ENCODE measurements at regions not wholly inside any gene's neighbourhood (a gene's known extent, or its start where the extent isn't known, plus 50 kb on each side); places are given as distances from the start of the nearest gene placed in this dataset.

DNA sequence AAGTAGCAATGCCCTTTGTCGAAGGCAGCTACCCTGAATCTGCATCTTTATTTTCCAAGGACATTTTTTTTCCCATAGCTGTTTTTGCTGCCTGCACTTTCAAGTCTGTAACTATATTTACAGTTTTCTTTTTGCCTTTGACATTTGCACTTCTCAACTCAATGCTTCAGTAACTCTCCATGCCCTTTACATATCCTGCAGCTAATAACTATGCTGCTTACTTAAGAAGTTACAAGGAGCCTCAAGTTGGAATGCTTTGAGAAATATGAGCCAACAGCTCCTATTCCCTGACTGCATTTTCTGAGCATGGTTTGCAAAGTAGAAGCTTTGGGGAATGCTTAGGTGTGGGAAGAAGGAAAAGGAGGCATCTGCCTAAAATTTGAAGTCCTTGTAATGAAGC lies 194.8 kb upstream of the TRPC7 start:
- no peak for FAIRE-seq
- CTCF ChIA-PET = interaction anchor here (1.6 kb wide), 1 partner anchor 14 kb away, joined by 4 read pairs; no protein-coding TSS in a partner anchor
- H3K4me2 ChIP-seq = no peak overlapping the region
- POLR2A ChIA-PET = no interaction called here
- no peak for DNase-seq (ENCODE audit: low read depth in 1 of 2, low spot score in 1 of 2)
- no peaks in the 10 kb centered on the region; the same call in 2 of the 3 replicates for H3K9me3 ChIP-seq
- no peak for ATAC-seq
- H3K4me1 ChIP-seq = no peaks in the 10 kb centered on the region
- 2% methylated on average over 1 of the region's 1 CpG for WGBS (ENCODE audit: missing lambda C conversion rate)
- H3K4me3 ChIP-seq = no peak overlapping the region
- no peak overlapping the region for H3K27ac ChIP-seq
- TF ChIP-seq FOSB (CRISPR knock-in tag; IDR thresholded peaks at IDR 0.05) (no peak), POLR2A (IDR thresholded peaks at IDR 0.05; ENCODE audit: low read length) (no peak), ESRRA (IDR thresholded peaks at IDR 0.05; ENCODE audit: borderline replicate concordance, low read length) (no peak), CHD4 (IDR thresholded peaks at IDR 0.05; ENCODE audit: borderline replicate concordance) (no peak), CBX8 (IDR thresholded peaks at IDR 0.05) (no peak), RNF2 (IDR thresholded peaks at IDR 0.05; ENCODE audit: borderline replicate concordance, low read depth) (no peak), KDM5A (IDR thresholded peaks at IDR 0.05) (no peak), HDAC2 (IDR thresholded peaks at IDR 0.05) (no peak), NR3C1 (IDR thresholded peaks at IDR 0.05) (no peak), EHF (CRISPR knock-in tag; IDR thresholded peaks at IDR 0.05) (no peak), MAZ (IDR thresholded peaks at IDR 0.05; ENCODE audit: borderline replicate concordance, low read depth, low read length) (no peak), HEYL (CRISPR knock-in tag; IDR thresholded peaks at IDR 0.05) (no peak), MAFK (IDR thresholded peaks at IDR 0.05; ENCODE audit: partially characterized antibody) (no peak), HOXA7 (CRISPR knock-in tag; IDR thresholded peaks at IDR 0.05) (no peak), HOXB5 (CRISPR knock-in tag; IDR thresholded peaks at IDR 0.05) (no peak), ZSCAN20 (CRISPR knock-in tag; IDR thresholded peaks at IDR 0.05) (no peak)
- TF ChIP-seq, protein P1, sequence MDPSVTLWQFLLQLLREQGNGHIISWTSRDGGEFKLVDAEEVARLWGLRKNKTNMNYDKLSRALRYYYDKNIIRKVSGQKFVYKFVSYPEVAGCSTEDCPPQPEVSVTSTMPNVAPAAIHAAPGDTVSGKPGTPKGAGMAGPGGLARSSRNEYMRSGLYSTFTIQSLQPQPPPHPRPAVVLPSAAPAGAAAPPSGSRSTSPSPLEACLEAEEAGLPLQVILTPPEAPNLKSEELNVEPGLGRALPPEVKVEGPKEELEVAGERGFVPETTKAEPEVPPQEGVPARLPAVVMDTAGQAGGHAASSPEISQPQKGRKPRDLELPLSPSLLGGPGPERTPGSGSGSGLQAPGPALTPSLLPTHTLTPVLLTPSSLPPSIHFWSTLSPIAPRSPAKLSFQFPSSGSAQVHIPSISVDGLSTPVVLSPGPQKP (IDR thresholded peaks at IDR 0.05; ENCODE audit: low read depth, low read length) = no peak
- TF ChIP-seq, protein P2, sequence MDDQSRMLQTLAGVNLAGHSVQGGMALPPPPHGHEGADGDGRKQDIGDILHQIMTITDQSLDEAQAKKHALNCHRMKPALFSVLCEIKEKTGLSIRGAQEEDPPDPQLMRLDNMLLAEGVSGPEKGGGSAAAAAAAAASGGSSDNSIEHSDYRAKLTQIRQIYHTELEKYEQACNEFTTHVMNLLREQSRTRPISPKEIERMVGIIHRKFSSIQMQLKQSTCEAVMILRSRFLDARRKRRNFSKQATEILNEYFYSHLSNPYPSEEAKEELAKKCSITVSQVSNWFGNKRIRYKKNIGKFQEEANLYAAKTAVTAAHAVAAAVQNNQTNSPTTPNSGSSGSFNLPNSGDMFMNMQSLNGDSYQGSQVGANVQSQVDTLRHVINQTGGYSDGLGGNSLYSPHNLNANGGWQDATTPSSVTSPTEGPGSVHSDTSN (IDR thresholded peaks at IDR 0.05) = no peak
- TF ChIP-seq, protein P3, sequence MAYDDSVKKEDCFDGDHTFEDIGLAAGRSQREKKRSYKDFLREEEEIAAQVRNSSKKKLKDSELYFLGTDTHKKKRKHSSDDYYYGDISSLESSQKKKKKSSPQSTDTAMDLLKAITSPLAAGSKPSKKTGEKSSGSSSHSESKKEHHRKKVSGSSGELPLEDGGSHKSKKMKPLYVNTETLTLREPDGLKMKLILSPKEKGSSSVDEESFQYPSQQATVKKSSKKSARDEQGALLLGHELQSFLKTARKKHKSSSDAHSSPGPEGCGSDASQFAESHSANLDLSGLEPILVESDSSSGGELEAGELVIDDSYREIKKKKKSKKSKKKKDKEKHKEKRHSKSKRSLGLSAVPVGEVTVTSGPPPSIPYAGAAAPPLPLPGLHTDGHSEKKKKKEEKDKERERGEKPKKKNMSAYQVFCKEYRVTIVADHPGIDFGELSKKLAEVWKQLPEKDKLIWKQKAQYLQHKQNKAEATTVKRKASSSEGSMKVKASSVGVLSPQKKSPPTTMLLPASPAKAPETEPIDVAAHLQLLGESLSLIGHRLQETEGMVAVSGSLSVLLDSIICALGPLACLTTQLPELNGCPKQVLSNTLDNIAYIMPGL (CRISPR knock-in tag; IDR thresholded peaks at IDR 0.05; ENCODE audit: borderline replicate concordance) = no peak
- TF ChIP-seq, protein P4, sequence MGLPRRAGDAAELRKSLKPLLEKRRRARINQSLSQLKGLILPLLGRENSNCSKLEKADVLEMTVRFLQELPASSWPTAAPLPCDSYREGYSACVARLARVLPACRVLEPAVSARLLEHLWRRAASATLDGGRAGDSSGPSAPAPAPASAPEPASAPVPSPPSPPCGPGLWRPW (IDR thresholded peaks at IDR 0.05) = no peak

DNA sequence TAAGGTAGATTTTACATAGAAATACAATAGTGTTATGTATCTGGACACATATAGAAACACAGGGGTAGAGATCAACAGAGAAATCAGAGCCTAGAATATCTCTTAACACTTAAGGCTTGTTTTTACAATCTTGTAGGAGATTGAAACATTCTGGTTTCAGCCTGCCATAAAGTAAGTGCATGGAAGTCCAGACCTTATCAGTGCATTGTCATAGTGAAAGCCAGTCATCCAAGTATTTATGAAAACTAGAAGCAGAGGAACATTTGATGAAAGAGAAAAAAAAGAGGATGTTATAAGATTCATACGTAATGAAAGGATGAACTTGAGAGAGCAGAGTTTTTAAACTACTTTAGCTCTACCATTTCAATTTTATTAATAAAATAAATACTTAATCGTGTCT lies 194.3 kb upstream of the TRPC7 start:
- ATAC-seq = no peak
- H3K9me3 ChIP-seq = no peaks in the 10 kb centered on the region; the same call in 2 of the 3 replicates
- ChIA-PET POLR2A (no interaction called here), CTCF (interaction anchor here (1.6 kb wide), 1 partner anchor 14 kb away, joined by 4 read pairs; no protein-coding TSS in a partner anchor)
- no peak overlapping the region for H3K4me2 ChIP-seq
- 10% methylated on average over 2 of the region's 2 CpGs for WGBS (ENCODE audit: missing lambda C conversion rate)
- TF ChIP-seq, protein P3 (CRISPR knock-in tag; IDR thresholded peaks at IDR 0.05; ENCODE audit: borderline replicate concordance) = no peak
- TF ChIP-seq MAZ (IDR thresholded peaks at IDR 0.05; ENCODE audit: borderline replicate concordance, low read depth, low read length) (no peak), RAD21 (conservative IDR thresholded peaks at IDR 0.05 in 1 of 2, IDR thresholded peaks at IDR 0.05 in 1 of 2) (no peak), ZFP36 (IDR thresholded peaks at IDR 0.05; ENCODE audit: borderline replicate concordance, partially characterized antibody) (no peak), TP53 (CRISPR knock-in tag; IDR thresholded peaks at IDR 0.05) (no peak), RNF2 (IDR thresholded peaks at IDR 0.05; ENCODE audit: borderline replicate concordance, low read depth) (no peak), KDM1A (IDR thresholded peaks at IDR 0.05; ENCODE audit: low read depth) (no peak), EP300 (IDR thresholded peaks at IDR 0.05) (no peak), HOXB13 (CRISPR knock-in tag; IDR thresholded peaks at IDR 0.05; ENCODE audit: low read depth) (no peak)
- TF ChIP-seq, protein P2 (IDR thresholded peaks at IDR 0.05) = no peak
- TF ChIP-seq, protein P4 (IDR thresholded peaks at IDR 0.05) = no peak
- TF ChIP-seq, protein P5, sequence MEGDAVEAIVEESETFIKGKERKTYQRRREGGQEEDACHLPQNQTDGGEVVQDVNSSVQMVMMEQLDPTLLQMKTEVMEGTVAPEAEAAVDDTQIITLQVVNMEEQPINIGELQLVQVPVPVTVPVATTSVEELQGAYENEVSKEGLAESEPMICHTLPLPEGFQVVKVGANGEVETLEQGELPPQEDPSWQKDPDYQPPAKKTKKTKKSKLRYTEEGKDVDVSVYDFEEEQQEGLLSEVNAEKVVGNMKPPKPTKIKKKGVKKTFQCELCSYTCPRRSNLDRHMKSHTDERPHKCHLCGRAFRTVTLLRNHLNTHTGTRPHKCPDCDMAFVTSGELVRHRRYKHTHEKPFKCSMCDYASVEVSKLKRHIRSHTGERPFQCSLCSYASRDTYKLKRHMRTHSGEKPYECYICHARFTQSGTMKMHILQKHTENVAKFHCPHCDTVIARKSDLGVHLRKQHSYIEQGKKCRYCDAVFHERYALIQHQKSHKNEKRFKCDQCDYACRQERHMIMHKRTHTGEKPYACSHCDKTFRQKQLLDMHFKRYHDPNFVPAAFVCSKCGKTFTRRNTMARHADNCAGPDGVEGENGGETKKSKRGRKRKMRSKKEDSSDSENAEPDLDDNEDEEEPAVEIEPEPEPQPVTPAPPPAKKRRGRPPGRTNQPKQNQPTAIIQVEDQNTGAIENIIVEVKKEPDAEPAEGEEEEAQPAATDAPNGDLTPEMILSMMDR (IDR thresholded peaks at IDR 0.05) = no peak
- H3K4me1 ChIP-seq = no peaks in the 10 kb centered on the region
- FAIRE-seq = no peak
- no peak overlapping the region for H3K27ac ChIP-seq
- DNase-seq (ENCODE audit: low read depth in 1 of 2, low spot score in 1 of 2) = no peak
- H3K4me3 ChIP-seq = no peak overlapping the region

Measured in A549 (cell line).